GM21576 (cell line): ENCODE measurements at regions not wholly inside any gene's neighbourhood (a gene's known extent, or its start where the extent isn't known, plus 50 kb on each side); places are given as distances from the start of the nearest gene placed in this dataset.

ENCODE experiments used
- ATAC-seq: cut with Tn5 transposase; IDR thresholded peaks from one replicate; pipeline ENCODE4 v1.9.1; 2021; ENCODE audit warnings: mild to moderate bottlenecking, moderate library complexity; ENCODE audit not compliant: unreplicated experiment

DNA sequence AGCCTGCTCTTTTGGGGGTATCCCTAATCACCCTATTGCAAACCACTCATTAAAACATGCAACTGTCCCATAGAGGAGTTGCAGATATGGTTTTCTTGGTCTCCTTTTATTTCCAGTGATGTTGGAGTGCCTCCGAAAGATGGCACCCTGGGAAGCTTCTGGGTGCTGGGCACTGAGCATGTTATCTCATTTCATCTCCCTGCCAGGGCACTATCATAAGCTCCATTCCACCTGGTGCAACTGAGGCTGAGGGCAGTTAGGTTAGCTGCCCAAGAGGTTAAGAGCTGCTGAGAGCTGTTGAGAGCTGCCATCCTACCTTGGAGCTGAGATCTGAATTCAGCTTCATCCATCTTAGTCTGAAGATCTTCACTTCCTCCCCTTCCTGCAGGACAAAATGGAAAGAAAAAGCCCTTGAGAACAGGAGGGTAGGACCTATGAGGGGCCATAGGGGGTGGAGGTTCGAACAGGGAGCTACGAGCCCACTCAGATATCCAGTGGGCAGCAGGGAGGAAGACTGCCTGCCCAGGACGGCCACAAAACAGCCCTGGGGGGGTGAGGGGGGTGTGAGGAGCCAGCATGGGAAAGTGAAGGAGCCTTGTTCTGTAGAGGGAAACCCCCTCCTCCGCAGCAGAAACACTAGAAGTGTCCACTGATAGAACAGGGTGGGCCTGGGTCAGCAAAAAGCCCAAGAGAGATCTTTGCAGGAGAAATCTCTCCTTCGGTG lies 202.5 kb downstream of the ZFP36L2 start:
- no peak for ATAC-seq

DNA sequence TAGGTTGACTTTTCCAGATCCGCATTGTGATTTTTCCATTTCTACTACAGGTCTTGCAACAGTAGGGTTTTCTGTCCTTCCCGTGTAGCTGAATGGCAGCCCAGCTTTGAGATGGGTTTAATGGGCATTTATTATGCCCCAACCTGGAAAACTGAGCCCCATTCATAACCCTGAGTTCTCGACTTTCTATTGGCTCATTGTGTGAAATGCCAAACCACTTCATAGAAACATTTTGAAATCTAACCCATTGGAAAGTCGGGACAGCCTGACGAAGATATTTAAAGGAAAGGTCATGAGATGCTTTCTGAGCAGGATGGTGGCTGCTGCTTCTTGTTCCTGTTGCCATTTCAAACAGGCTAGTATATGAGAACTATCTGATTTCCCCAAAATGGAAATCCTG lies 203.5 kb downstream of the ZFP36L2 start:
- no peak for ATAC-seq

DNA sequence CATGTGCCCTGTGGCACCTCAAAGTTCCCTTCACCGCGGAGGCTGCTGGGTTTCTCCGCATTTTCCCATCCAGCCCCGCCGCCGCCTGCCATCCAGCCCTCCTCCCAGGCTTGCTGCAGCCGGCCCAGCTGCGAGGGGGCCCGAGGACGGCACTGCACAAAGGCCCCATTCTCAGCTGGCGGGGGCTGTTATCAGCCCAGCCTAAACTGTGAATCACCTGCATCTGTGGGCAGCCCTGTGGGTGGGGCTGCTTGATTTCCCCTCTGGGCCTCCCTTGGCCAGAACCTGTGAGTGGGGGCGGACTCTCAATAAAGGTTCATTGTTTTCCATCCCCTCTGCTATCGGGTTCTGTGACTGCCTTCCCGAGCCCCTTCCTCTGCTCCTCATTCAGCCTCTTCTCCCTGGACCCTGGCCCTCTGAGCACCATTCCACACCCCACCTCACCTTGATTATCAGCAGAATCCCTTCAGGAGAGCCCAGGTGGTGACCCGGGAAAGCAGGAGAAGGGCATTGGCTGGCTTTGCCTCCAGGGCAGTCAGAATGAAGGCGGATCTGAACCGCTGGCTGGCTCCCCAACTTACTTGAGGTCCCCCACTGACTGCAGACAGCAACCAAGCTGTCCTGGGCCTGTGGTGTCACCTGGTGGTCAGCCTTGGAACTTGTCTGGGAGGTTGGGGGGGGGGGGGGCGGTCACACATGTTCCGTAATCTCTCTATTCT lies 204.5 kb downstream of the ZFP36L2 start:
- ATAC-seq, result no peak

DNA sequence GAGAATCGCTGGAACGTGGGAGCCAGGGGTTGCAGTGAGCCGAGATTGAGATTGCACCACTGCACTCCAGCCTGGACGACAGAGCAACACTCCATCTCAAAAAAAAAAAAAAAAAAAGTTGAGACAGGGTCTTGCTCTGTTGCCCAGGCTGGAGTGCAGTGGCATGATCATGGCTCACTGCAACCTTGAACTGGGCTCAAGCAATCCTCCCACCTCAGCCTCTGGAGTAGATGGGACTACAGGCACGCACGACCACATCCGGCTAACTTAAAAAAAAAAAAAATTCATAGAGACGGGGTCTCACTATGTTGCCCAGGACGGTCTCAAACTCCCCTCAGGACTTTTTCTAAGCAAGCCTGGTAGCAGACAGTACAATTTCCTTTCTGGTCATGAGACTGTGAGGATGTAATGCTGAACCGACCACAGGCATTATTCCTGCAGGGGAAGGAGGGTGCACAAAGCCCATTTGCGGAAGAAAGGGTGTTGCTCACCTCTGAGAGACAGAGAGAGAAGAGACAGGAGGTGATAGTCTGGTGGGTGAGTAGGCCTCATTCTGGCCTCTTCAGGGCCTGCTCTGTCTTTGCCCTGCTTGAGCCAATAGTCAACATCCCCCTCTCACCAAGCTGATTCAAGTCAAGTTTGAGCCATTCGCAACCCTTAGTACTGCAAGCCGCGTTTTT lies 205.3 kb downstream of the ZFP36L2 start:
- ATAC-seq, result no peak

DNA sequence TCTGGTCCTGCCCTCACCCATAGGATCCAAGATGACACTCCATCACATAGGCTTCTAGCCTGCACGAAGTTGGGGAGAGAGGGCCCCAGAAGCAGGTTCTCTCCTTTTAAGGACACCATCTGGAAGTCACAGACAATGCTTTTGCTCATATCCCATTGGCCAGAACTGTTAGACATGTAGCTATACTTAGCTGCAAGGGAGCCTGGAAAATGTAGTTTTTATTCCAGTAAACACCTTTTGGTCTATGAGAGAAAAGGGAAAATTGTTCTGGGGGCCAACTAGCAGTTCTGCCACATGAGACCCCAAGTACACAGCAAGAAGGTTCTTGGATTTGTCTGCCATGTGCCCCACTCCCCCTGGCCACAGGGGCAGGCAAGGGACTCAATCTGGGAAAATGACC lies 206.1 kb downstream of the ZFP36L2 start:
- ATAC-seq, result no peak

DNA sequence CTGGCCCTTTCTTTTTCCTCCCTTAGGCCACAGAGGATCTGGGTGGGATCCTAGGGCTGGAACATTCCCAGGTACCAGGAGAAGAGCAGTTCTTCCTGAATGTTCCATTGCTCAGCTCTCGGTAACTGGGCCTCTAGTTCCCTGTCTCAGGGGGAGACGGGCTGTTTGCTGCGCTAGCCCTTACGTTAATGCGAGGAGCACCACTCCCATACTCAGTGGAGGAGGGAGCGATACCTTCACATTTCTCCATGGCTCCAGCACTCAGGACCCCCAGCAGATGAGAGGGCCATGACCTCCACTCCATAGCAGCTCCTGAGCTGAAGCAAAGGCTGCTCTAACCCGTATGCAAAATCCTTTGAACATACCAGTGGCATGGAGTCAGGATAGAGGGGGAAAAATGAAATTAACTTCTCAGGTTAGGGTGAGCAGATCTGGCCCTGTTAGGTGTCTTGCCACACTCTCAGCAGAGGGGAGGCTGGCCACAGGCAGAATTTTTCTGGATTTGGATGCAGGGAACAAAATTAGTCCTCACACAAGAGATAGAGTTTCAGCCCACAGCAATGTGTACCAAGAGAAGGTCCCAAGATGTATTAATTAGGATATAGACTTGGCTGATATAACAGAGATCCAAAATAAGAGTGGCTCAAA lies 206.7 kb downstream of the ZFP36L2 start:
- no peak for ATAC-seq

DNA sequence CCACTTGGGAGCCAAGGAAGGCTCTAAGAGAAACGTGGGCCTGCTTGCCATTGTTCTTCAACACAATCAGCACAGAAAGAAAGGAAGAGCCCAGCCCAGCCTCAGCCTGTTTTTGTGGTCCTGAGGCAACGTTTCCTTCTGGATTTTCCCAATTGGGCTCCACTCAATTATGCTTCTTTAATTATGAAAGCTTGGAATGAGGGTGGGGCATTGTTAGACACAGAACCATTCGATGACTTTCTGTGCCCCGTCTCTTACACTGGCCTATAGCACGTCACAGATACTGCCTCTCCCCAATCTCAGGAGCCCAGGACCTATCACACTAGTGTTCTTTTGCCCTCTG lies 207.4 kb downstream of the ZFP36L2 start:
- no peak for ATAC-seq

DNA sequence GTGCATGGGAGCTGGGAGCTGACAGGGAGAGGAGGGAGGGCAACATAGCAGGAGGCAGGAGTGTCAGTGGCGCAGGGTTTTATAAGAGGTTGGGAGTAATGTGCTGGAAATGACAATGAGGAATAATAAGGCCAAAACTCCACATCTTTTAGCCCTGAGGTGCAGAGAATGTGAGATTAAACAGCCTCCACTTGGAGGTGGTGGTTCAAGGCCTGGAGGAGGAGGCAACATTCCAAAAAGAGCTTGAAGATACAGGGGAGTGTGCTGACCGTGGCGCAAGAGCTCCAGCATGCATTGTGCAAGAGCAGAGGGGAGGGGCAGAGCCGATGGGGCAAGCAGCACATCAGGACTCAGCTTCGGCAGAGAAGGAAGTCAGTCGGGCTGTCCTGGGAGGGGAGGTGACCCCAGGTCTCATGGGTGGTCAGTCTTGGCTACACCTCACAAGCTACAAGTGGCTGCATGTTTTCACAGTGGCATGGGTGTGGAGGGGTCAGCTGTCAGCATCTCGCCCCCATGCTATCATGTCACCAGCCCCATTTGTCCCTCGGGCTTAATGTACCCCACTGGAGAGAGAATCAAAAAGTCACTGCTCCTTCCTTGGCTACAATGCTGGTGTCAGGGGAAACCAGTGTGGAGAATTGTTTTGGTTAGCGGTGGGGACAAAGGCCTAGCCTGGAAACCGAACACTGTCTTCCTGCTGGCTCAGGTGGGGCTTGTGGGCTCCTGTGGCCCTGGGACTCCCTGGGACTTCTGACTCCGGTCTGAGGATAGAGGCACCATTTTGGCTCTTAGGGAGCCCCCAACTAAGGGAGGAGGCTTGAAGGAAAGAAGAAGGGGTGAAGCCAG lies 208.0 kb downstream of the ZFP36L2 start:
- no peak for ATAC-seq

DNA sequence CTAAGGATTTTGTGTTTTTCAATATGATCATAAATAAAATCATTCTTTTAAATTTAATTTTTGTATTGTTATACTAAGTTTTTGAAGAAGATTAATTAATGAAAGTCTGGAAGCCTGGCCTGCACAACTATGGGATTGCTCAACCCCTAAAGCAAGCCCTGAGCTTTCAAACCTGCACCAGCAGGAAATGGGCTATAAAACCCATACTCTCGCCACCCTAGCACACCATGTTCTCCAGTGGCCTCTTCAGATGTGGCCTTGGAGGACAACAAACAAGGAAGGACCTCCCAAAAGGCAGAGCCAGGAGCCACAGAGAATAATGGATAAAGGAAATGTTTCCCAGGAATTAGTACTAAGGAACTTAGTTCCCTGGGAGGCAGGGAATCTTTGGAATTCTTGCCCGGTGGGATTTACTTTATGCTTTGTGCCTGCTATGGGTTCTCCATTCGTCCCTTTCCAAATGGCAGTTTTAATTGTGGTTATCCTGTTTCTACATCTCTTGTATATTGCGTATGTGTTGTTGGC lies 212.5 kb downstream of the ZFP36L2 start:
- no peak for ATAC-seq

DNA sequence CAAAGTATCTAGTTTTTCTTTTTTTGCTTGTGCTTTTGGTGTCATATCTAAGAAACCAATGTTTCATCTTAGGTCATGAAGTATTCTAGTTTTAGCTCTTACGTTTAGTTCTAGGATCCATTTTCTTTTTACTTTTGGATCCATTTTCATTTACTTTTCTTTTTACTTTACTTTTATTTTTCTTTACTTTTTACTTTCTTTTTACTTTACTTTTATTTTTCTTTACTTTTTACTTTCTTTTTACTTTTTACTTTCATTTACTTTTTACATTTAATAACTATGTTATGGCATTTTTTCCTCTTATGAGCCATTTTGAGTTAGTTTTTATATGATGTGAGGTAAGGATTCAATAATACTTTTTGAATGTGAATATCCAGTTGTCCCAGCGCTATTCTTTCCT lies 213.4 kb downstream of the ZFP36L2 start:
- no peak for ATAC-seq

DNA sequence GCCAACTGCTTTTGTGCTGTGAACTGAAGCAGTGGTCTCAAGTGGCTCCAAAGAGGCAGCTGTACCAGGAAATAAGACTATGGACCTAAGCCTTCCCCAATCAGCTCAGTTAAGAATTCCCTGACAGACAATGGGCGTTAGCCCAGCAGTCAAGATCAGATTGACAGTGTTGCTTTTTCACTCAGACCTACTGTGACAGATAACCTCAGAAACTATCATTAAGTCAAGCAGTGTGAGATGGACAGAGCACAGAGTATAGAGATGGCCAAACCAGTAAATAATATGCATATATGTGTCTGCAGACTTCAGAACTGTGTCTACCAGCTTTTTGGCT lies 215.3 kb downstream of the ZFP36L2 start:
- ATAC-seq, result no peak

DNA sequence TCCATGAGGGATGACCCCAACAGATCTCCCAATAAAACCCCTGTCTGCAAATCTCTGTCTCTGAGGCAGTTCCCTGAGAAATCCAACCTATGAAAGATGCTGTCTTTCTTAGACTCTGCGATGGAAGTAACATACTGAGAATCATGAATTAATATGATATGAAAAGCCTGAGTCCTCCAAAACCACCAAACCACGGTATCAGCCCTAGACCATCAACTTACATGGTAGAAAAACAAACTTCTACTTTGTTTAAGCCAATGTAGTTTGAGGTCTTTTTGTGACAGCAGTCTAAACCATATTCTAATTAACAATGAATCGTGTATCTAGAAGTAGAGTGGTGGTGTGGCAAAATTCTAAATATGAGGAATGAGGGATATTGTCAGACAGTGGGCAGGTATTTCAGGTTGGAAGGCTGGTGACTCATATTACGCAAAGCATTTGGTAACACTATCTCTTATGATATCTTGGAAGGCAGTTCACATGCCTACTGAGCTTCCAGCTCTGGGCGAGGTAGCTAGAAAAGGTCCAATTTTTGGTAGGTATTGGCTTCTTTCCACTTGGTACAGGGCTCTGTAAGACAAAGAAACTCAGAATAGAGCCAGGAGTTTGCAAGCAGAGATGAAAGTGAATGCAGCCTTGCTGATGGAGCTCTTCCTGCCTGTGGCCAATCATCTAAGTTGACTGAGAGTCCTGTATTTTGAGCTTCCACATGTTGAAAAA lies 215.8 kb downstream of the ZFP36L2 start:
- no peak for ATAC-seq

DNA sequence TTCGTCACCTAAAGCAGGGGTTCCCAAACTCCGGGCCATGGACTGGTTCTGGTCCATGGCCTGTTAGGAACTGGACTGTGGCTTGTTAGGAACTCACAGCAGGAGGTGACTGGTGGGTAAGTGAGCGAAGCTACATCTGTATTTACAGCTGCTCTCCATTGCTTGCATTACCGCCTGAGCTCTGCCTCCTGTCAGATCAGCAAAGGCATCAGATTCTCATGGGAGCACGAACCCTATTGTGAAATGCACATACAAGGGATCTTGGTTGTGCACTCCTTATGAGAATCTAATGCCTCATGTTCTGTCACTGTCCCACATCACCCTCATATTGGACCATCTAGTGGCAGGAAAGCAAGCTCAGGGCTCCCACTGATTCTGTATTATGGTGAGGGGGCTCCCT lies 217.0 kb downstream of the ZFP36L2 start:
- no peak for ATAC-seq

DNA sequence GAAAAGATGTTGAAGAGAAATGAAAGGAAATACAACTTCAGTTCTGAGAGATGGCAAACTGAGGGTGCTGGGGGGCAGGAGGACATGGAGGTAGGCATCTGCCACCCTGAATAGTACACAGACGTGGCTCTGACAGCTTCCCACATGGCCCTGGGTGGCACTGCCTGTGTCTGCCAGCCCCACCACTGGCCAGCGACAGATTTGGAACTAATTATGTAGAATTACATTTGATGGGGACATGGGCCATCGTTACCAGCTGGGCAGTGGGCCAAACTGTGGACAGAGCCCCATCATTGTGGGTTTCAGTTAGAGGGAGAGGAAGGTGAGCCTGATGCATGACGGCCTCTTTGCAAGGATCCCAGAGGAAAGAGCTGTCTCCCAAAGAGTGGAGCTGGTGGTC lies 216.0 kb upstream of the HAAO start:
- no peak for ATAC-seq

DNA sequence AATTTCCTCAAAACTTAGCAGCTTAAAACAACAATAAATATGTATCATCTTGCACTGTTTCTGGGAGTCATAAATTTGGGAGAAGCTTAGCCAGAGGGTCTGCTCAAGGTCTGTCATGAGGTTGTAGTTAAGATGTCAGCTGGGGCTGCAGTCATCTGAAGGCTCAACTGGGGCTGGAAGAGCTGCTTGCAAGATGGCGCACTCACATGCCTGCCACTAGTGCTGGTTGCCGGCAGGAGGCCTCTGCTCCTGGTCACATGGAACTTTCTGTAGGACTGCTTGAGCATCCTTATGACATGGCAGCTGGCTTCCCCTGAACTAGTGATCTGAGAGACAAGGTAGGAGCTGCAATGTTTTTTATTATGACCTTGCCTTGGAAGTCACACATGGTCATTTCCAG lies 215.5 kb upstream of the HAAO start:
- no peak for ATAC-seq

DNA sequence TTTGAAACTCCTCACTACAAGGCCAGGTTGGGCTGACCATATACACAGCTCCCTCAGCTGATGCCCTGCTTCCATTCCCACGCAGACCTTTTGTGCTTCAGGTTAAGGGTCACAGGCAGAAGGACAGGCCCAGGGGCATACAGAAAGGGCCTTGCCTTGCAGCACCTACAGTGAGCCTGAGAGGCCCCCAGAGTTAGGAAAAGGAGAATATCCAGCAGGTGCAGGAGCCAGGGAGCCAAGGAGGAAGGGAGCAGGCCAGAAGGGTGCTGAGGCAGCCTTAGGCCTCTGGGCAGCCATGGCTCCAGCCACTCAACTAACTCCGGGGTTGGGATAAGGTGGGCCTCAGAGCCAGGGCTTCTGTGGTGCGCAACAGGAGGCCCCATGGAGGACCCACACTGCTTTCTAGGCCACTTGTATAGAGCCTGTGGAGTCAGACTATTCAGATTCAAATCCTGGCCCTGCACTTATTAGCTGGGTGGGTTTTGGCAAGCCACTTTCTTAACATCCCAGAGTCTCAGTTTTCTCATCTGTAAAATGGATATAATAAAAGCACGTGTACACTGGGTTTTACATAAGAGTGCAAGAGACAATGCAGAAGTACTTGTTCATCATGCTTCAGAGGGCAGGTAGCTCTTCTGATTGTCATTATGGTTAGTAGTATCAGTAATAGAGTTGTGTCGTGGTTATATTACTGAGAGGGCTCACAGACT lies 214.6 kb upstream of the HAAO start:
- no peak for ATAC-seq

DNA sequence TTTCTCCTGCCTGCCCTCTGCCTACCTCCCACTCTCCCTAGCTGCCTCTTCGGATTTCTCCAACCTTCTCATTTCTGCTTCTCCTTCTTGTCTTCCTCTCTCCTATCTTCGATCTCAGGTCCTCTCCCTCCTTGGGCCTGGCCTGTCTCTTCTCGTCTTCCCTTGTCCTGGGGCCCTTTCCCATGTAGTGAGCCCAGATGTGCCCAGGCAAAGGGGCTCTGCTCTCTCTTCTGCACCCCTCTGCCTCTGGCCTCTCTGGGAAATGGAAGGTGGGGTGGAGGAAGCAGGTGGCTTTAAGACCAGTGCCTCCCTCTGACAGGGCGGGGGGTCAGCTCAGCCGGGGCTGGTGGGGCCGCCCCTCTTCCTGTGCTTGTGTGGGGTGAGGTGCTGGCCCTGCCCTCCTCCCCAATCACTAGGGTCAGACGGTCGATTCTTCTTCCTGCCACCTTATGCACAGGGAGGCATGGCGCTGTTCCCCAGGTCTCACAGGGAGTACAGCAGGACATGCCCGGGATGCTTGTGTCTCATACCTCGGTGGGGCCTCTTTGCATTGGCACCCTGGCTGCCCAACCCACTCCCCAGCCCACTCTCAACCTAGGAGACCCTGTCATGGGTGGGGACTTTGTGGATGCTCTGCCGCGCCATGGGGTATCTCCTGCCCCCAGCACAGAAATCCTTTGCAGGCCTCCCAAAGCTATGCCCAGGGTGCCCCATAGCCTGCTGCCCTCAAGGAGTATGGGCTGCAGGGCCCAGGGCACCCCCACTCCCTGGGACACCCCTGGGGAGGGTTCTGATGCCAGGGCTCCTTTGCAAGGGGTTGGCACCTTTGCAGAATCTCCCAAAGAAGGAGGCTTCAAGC lies 213.8 kb upstream of the HAAO start:
- ATAC-seq, result no peak

DNA sequence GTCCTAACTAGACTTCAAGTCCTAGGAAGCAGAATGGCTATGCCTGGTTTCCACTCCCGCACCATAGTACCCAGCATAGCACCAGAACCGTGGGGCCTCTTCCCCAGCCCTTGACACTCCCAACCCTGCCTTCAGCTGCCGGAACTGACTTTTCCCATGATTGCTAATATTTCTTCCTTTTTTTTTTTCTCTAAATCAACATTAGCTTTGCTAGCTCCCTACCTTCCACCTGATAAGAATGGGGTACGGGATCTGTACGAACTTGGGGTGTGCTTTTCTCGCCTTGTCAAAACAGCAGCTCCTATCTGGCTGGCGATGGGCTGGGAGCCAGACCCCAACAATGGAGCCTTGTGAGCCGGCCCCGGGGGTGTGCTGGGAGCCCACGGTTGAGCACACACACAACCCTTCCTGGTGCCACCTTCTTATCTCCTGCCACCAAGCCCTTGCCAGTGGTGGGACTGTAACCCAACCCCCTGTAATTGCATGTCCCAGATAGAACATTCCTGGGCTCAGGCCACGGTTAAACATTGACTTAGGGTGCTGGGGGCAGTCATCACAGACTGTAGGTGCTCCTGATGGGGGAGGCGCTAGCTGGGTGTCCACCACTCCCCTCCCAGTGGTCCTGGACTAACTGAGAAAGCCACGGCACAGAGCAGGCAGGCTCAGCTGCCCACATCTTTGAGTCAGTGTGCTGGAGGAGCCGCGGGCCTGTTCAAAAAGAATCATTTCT lies 213.0 kb upstream of the HAAO start:
- no peak for ATAC-seq
